Endothelial cell of umbilical vein (primary cell): ENCODE measurements at regions not wholly inside any gene's neighbourhood (a gene's known extent, or its start where the extent isn't known, plus 50 kb on each side); places are given as distances from the start of the nearest gene placed in this dataset.

ENCODE experiments used
- CTCF ChIP-seq, 2 donors: IDR thresholded peaks; 1 replicate in 1 of 2; 2 replicates in 1 of 2; pipeline ENCODE4 v1.5.1; 2011; ENCODE audit warnings: low read length in 2 of 2, mild to moderate bottlenecking in 2 of 2, moderate library complexity in 2 of 2, control low read depth in 1 of 2, inconsistent platforms in 1 of 2, low read depth in 1 of 2; ENCODE audit not compliant: insufficient read depth in 1 of 2; ENCODE audit errors: extremely low read depth in 1 of 2
- EZH2 ChIP-seq: IDR thresholded peaks from 2 replicates; pipeline ENCODE4 v1.6.1; 2012; ENCODE audit warnings: borderline replicate concordance, low read depth, mild to moderate bottlenecking, moderate library complexity, low read length, inconsistent platforms; ENCODE audit not compliant: severe bottlenecking
- FOS ChIP-seq: IDR thresholded peaks from 2 replicates; pipeline ENCODE4 v1.6.1; 2011; ENCODE audit warnings: mild to moderate bottlenecking, low read length, moderate library complexity, borderline replicate concordance; ENCODE audit not compliant: insufficient read depth
- JUN ChIP-seq: IDR thresholded peaks from 2 replicates; pipeline ENCODE4 v1.6.1; 2011; ENCODE audit warnings: borderline replicate concordance, low read depth; ENCODE audit not compliant: insufficient read length, insufficient read depth
- POLR2A ChIP-seq: IDR thresholded peaks from 2 replicates; pipeline ENCODE4 v1.6.1; 2012; ENCODE audit warnings: low read depth, mild to moderate bottlenecking, control low read depth, low read length
- POLR2AphosphoS5 ChIP-seq: IDR thresholded peaks from 2 replicates; pipeline ENCODE4 v1.6.1; 2012; ENCODE audit warnings: low read depth, mild to moderate bottlenecking, control low read depth, low read length, moderate library complexity; ENCODE audit not compliant: insufficient read depth

- TF ChIP-seq CTCF (IDR thresholded peaks at IDR 0.05; ENCODE audit: extremely low read depth in 1 of 2, insufficient read depth in 1 of 2, low read depth in 1 of 2, low read length in 2 of 2) (no peak), POLR2A (no peak), POLR2AphosphoS5 (no peak), EZH2 (no peak), JUN (no peak), FOS (no peak)
Measured at GRCh38 chr1:29475326-29475725, 239.0 kb downstream of the PTPRU start.
